GM12878 (cell line): ENCODE measurements at regions not wholly inside any gene's neighbourhood (a gene's known extent, or its start where the extent isn't known, plus 50 kb on each side); places are given as distances from the start of the nearest gene placed in this dataset.

Experiments
- ATAC-seq: fragments of 200-7000 bp; cut with Tn5 transposase; 3 replicates; pipeline ENCODE4 v1.9.1; 2020; ENCODE audit warnings: mild to moderate bottlenecking, moderate library complexity
- BruUV-seq: library from RNA; stranded (reverse); fragments of 400-500 nt; replicated peaks from 2 replicates; lab custom pipeline; 2021; lab: Mats Ljungman, UMichigan
- CTCF ChIA-PET: fragments of 300-600 bp; sonication (Branson Sonifier 250); formaldehyde crosslinking; extraction: SDS; loops from one replicate; lab custom pipeline; 2021; ENCODE audit warnings: inconsistent platforms; lab: Yijun Ruan, JAX
- POLR2A ChIA-PET: fragments of 350-600 bp; formaldehyde crosslinking; extraction: SDS; loops from one replicate; lab custom pipeline; 2021; ENCODE audit warnings: inconsistent platforms; lab: Charles Lee
- RAD21 ChIA-PET: fragments of 300-600 bp; sonication (Branson Sonifier 250); formaldehyde crosslinking; loops from one replicate; lab custom pipeline; 2023; ENCODE audit warnings: antibody characterized with exemption; ENCODE audit not compliant: unreplicated experiment; lab: Charles Lee
- SMC1A ChIA-PET: fragments of 300-600 bp; sonication (Branson Sonifier 250); formaldehyde crosslinking; loops from one replicate; lab custom pipeline; 2023; ENCODE audit not compliant: unreplicated experiment, uncharacterized antibody; lab: Charles Lee
- DNase-seq: peaks from one replicate; pipeline ENCODE4 v3.0.0-alpha.2; 2011; ENCODE audit warnings: low read depth, low spot score
- FAIRE-seq: peaks from 3 replicates; lab custom pipeline; 2011; peaks lifted over from hg19 to GRCh38; lab: Jason Lieb, UNC
- H2AFZ ChIP-seq: 2 replicates; pipeline ENCODE4 v1.6.0; 2011; ENCODE audit warnings: low read depth, low read length, control low read depth; ENCODE audit not compliant: control insufficient read depth
- H3K27ac ChIP-seq: 2 replicates; pipeline ENCODE4 v1.5.1; 2011; ENCODE audit warnings: control low read depth; ENCODE audit not compliant: control insufficient read depth, insufficient read depth
- H3K27me3 ChIP-seq, 2 experiments: replicated peaks in 1 of 2; 2 replicates each; pipeline versions ENCODE4 v1.6.0 to v1.6.1; 2011; ENCODE audit warnings: low read length in 1 of 2; ENCODE audit not compliant: control insufficient read depth in 2 of 2, insufficient read depth in 2 of 2
- H3K36me3 ChIP-seq, 2 experiments: 2 replicates each; pipeline ENCODE4 v1.5.1; 2011; ENCODE audit warnings: low read length in 1 of 2; ENCODE audit not compliant: control insufficient read depth in 2 of 2, insufficient read depth in 2 of 2
- H3K4me1 ChIP-seq: 2 replicates; pipeline ENCODE4 v1.6.1; 2011; ENCODE audit warnings: mild to moderate bottlenecking, low read length, moderate library complexity, mixed read lengths; ENCODE audit not compliant: control insufficient read depth, insufficient read depth
- H3K4me2 ChIP-seq: 2 replicates; pipeline ENCODE4 v1.6.0; 2011; ENCODE audit warnings: control low read depth; ENCODE audit not compliant: control insufficient read depth, insufficient read depth
- H3K4me3 ChIP-seq: fragments of 200-600 bp; sonication (generic); 2 replicates; pipeline ENCODE4 v1.5.1; 2016
- H3K79me2 ChIP-seq: 2 replicates; pipeline ENCODE4 v1.6.0; 2011; ENCODE audit warnings: low read length; ENCODE audit not compliant: control insufficient read depth, insufficient read depth
- H3K9ac ChIP-seq: 2 replicates; pipeline ENCODE4 v1.8.0; 2011; ENCODE audit warnings: low read length, control low read depth, mixed read lengths; ENCODE audit not compliant: control insufficient read depth, insufficient read depth
- H3K9me3 ChIP-seq: replicated peaks from 3 replicates; pipeline ENCODE4 v1.5.1; 2011; ENCODE audit warnings: mild to moderate bottlenecking, low read length; ENCODE audit not compliant: control insufficient read depth, insufficient read depth
- H4K20me1 ChIP-seq: 2 replicates; pipeline ENCODE4 v1.6.0; 2011; ENCODE audit not compliant: control insufficient read depth, insufficient read depth
- ASH2L ChIP-seq: fragments of 300-600, 200-600 bp; sonication (generic); IDR thresholded peaks from 2 replicates; pipeline ENCODE4 v1.6.1; 2017; ENCODE audit warnings: low read depth, mild to moderate bottlenecking, borderline replicate concordance
- CBX5 ChIP-seq: sonication (generic); IDR thresholded peaks from 2 replicates; pipeline ENCODE4 v1.6.1; 2016; ENCODE audit warnings: low read depth, moderate library complexity, mild to moderate bottlenecking, inconsistent platforms
- FOXK2 ChIP-seq: fragments of 450-650 bp; IDR thresholded peaks from 2 replicates; pipeline ENCODE4 v1.6.1; 2017; ENCODE audit warnings: mild to moderate bottlenecking, moderate library complexity
- MEF2A ChIP-seq: IDR thresholded peaks from 2 replicates; pipeline ENCODE4 v1.6.1; 2011; ENCODE audit warnings: low read depth, mild to moderate bottlenecking, low read length, moderate library complexity; ENCODE audit not compliant: insufficient read depth
- MEF2B ChIP-seq: fragments of 450-650 bp; IDR thresholded peaks from 2 replicates; pipeline ENCODE4 v1.6.1; 2018; ENCODE audit warnings: mild to moderate bottlenecking, moderate library complexity; ENCODE audit not compliant: partially characterized antibody, poor library complexity, severe bottlenecking
- RELA ChIP-seq: fragments of 450-650 bp; IDR thresholded peaks from 2 replicates; pipeline ENCODE4 v1.8.0; 2014; ENCODE audit warnings: borderline replicate concordance; ENCODE audit not compliant: partially characterized antibody
- SIN3A ChIP-seq: IDR thresholded peaks from 2 replicates; pipeline ENCODE4 v1.6.1; 2012; ENCODE audit warnings: low read depth, low read length, improper control_type of control experiment
- TBL1XR1 ChIP-seq: IDR thresholded peaks from 2 replicates; pipeline ENCODE4 v1.6.1; 2012; ENCODE audit warnings: low read depth, low read length, improper control_type of control experiment
- TCF12 ChIP-seq: IDR thresholded peaks from 2 replicates; pipeline ENCODE4 v1.6.1; 2011; ENCODE audit warnings: low read depth, mild to moderate bottlenecking, low read length
- WGBS: methylation state at CpG from one replicate; pipeline ENCODE4 v1.1.6; 2016; ENCODE audit warnings: low lambda C conversion rate; ENCODE audit not compliant: insufficient replicate concordance, insufficient coverage; ENCODE audit errors: missing lambda C conversion rate; 5-methylcytosine and 5-hydroxymethylcytosine counted together
- in situ Hi-C: fragments of 300-500 bp; cut with MboI; formaldehyde crosslinking; loops from 9 replicates; pipeline ENCODE4 v1.14.3; 2018; ENCODE audit warnings: mixed read lengths
- intact Hi-C: fragments of 100-400 bp; cut with micrococcal nuclease; formaldehyde crosslinking; loops from one replicate; pipeline ENCODE4 v1.14.2; 2022; ENCODE audit not compliant: unreplicated experiment

DNA sequence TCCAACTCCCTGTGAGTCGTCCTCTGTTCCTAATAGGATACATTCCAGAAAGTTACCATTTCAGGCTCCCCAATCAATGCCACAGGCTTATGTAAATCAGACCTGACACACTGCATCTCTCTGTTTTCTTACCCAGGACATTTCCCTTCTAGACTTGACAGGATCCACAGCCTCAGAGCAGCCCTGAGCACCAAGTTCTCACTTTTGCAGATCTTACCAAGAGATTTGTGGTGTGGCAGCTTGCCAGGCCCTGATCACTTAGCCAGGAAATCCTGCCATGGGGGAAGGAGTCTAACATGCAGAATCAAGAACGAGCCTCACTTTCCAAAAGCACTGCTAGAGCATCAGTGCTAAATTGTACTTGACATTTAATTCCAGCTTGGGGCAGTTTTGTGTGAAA is 202.9 kb downstream of the TBX15 start:
- CTCF ChIA-PET = no interaction called here
- BruUV-seq = no TSS peak
- in situ Hi-C loops = no loop called here
- H3K4me2 ChIP-seq = no peak overlapping the region
- H3K9ac ChIP-seq = no peak overlapping the region
- POLR2A ChIA-PET = no interaction called here
- RAD21 ChIA-PET = interaction anchor here (0.6 kb wide), 1 partner anchor 355 kb away, joined by 3 read pairs; no protein-coding TSS in a partner anchor
- H3K9me3 ChIP-seq = no peaks in the 10 kb centered on the region
- no peaks in the 10 kb centered on the region for H3K36me3 ChIP-seq
- H3K79me2 ChIP-seq = no peaks in the 10 kb centered on the region
- 2% methylated on average over 2 of the region's 2 CpGs for WGBS
- SMC1A ChIA-PET = interaction anchor here (1.4 to 1.6 kb wide), 2 partner anchors 10 to 11 kb away, joined by 4 to 8 read pairs; no protein-coding TSS in a partner anchor
- no peaks in the 10 kb centered on the region for H3K27me3 ChIP-seq
- no peak overlapping the region for H2AFZ ChIP-seq
- H3K27ac ChIP-seq = no peak overlapping the region
- H3K4me1 ChIP-seq = no peaks in the 10 kb centered on the region
- FAIRE-seq = no peak
- TF ChIP-seq TCF12 (no peak), RELA (no peak), MEF2A (no peak), TBL1XR1 (no peak), MEF2B (no peak), ASH2L (no peak), FOXK2 (no peak), SIN3A (no peak), CBX5 (no peak)
- TF ChIP-seq, all 136 proteins: peak for 0
- Histone ChIP-seq H4K20me1 (no peaks in the 10 kb centered on the region), H3K4me3 (no peak overlapping the region)
- DNase-seq = no peak
- ATAC-seq = no peak
- intact Hi-C loops = no loop called here
